ENCODE measurements at regions not wholly inside any gene's neighbourhood (a gene's known extent, or its start where the extent isn't known, plus 50 kb on each side); places are given as distances from the start of the nearest gene placed in this dataset.

DNA sequence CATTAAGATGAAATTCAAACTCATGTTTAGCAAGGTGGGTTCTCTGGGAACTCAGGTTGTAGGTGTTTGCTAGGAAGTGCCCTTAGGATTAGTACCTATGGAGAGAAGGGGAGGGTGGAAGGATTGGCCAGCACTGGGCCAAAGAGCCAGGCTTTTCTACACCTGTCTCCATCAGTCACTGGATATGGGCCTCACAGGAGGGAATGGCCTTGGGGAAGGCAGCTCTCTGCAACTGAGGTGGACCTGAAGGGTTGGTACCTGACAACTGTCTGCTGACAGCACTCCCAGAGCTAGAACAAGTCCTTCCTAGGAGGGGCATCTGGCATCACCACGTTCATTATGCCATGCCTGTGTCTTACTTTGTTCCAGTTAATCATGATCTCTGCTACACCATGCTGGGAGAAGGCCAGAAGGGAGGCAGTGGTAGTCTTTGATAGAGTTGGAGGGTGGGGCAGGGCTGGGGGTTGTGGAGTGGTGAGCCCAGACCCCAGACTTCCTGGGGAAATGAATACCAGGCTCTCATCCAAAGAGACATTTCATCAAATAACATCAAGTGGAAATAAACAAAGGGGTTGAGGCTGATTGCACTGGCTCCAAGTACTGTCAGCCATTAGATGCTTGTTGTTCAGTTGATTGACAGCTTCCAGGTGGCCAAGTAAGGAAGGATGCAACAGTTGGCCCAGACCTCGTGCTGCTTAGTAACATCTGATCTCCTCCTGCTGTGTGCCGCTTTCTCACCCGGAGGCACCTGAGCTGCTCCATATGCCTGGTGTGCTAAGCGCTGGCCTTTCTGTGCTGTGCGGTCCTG lies 70.6 kb upstream of the PIK3CG start:
- no peak overlapping the region for H4K91ac ChIP-seq (ENCODE audit: low read depth, low read length)
- H3K4me3 ChIP-seq (ENCODE audit: low read depth, low read length), result peak overlapping the region; percentile 39
- H2BK12ac ChIP-seq (ENCODE audit: low read length), result no peak overlapping the region
- no peak overlapping the region for H2BK5ac ChIP-seq (ENCODE audit: low read depth, low read length, poor library complexity)
- no peaks in the 10 kb centered on the region for H3K79me1 ChIP-seq (ENCODE audit: low read length)
- H3K14ac ChIP-seq (ENCODE audit: low read length), result no peak overlapping the region
- H2BK120ac ChIP-seq (ENCODE audit: insufficient read depth, low read length, poor library complexity), result no peak overlapping the region
- no peaks in the 10 kb centered on the region for H3K79me2 ChIP-seq (ENCODE audit: control insufficient read depth, insufficient read depth, low read length, poor library complexity)
- H4K8ac ChIP-seq (ENCODE audit: low read depth, low read length), result no peak overlapping the region
- no peak overlapping the region for H3K9ac ChIP-seq (ENCODE audit: low read length)
- H4K12ac ChIP-seq (ENCODE audit: low read depth, low read length), result no peak overlapping the region
- H3K27ac ChIP-seq (ENCODE audit: low read depth, low read length), result no peak overlapping the region
- H3K4ac ChIP-seq (ENCODE audit: low read depth, low read length), result no peak overlapping the region
- no peak overlapping the region for H2AFZ ChIP-seq (ENCODE audit: insufficient read depth, low read length, poor library complexity)
- no peak overlapping the region for H3K23ac ChIP-seq (ENCODE audit: low read length)
- H2AK5ac ChIP-seq (ENCODE audit: low read length), result no peak overlapping the region
- WGBS (ENCODE audit: extremely low coverage, insufficient coverage, insufficient read length), result no CpG with 5 or more reads among the region's 6 CpGs
- H3K4me2 ChIP-seq (ENCODE audit: low read length), result no peak overlapping the region
- no peaks in the 10 kb centered on the region for H3K9me3 ChIP-seq (ENCODE audit: insufficient read depth, low read depth, low read length)
- DNase-seq, result no peak
- H3K4me1 ChIP-seq (ENCODE audit: control insufficient read depth in 1 of 2, insufficient read depth in 2 of 2, low read length in 2 of 2), result no peaks in the 10 kb centered on the region
- no peaks in the 10 kb centered on the region for H3K36me3 ChIP-seq (ENCODE audit: control insufficient read depth in 1 of 2, insufficient read depth in 2 of 2, low read length in 2 of 2)
- H3K27me3 ChIP-seq (ENCODE audit: insufficient read depth, low read length), result no peaks in the 10 kb centered on the region
- H3K18ac ChIP-seq (ENCODE audit: low read length), result no peak overlapping the region

DNA sequence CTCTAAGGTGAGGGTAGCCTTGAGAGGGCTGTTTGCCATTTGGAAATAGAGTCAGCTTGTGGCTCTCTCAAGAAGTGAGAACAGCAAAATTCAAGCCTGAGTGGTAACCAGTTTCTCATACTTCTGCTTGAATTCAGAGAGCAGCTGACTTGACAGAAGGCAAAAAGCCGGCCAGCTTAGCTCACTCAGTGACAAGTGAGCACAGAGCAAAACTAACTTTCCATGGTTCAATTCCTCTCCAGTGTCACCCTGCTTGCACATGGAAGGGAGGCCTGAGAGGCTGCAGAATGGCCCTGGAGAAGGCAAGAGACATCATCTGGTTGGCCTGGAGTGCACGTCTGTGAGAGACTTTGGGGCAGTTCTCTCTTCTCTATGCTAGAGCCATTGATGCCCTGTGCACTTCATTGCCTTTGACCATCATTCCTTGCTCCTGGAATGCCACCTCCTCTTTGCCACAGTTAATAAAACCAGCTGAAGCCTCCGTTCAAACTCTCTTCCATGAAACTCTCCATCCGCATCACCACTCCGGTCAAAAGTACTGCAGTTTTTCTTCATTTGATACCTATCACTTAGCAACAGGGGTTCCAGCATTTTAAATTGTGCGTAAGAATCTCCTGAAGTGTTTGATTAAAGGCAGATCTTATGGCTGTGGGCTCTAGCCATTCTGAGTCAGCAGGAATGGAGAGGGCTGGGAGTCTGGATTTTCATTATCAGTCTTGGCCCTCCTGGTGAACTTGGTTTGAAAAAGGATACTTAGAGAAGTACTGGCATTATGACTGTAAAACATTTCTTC lies 69.8 kb upstream of the PIK3CG start:
- Histone ChIP-seq H3K4ac (ENCODE audit: low read depth, low read length) (no peak overlapping the region), H3K14ac (ENCODE audit: low read length) (no peak overlapping the region), H3K4me1 (ENCODE audit: control insufficient read depth in 1 of 2, insufficient read depth in 2 of 2, low read length in 2 of 2) (no peaks in the 10 kb centered on the region), H2AK5ac (ENCODE audit: low read length) (no peak overlapping the region), H4K12ac (ENCODE audit: low read depth, low read length) (no peak overlapping the region), H2BK5ac (ENCODE audit: low read depth, low read length, poor library complexity) (no peak overlapping the region), H3K27me3 (ENCODE audit: insufficient read depth, low read length) (no peaks in the 10 kb centered on the region), H3K23ac (ENCODE audit: low read length) (no peak overlapping the region), H3K36me3 (ENCODE audit: control insufficient read depth in 1 of 2, insufficient read depth in 2 of 2, low read length in 2 of 2) (no peaks in the 10 kb centered on the region), H2AFZ (ENCODE audit: insufficient read depth, low read length, poor library complexity) (no peak overlapping the region), H3K9me3 (ENCODE audit: insufficient read depth, low read depth, low read length) (no peaks in the 10 kb centered on the region), H2BK12ac (ENCODE audit: low read length) (no peak overlapping the region), H3K18ac (ENCODE audit: low read length) (no peak overlapping the region), H3K79me2 (ENCODE audit: control insufficient read depth, insufficient read depth, low read length, poor library complexity) (no peaks in the 10 kb centered on the region), H3K27ac (ENCODE audit: low read depth, low read length) (no peak overlapping the region), H2BK120ac (ENCODE audit: insufficient read depth, low read length, poor library complexity) (no peak overlapping the region), H4K8ac (ENCODE audit: low read depth, low read length) (no peak overlapping the region), H3K4me2 (ENCODE audit: low read length) (no peak overlapping the region), H4K91ac (ENCODE audit: low read depth, low read length) (no peak overlapping the region), H3K79me1 (ENCODE audit: low read length) (no peaks in the 10 kb centered on the region), H3K9ac (ENCODE audit: low read length) (no peak overlapping the region), H3K4me3 (ENCODE audit: low read depth, low read length) (no peak overlapping the region)
- DNase-seq, result no peak
- no CpG with 5 or more reads among the region's 6 CpGs for WGBS (ENCODE audit: extremely low coverage, insufficient coverage, insufficient read length)

DNA sequence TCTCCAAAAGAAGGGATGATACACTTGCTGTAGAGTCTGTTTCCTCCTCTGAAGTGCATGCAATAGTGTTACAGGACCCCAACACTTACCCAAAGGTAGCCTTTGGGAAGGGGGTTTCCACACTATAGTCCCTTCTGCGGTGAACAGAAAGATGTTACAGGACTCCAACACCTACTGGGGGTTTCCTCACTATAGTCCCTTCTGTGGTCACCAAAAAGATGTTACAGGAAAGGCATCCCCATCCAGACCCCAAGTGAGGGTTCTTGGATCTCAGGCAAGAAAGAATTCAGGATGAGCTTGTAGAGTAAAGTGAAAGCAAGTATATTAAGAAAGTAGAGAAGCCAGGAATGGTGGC lies 69.2 kb upstream of the PIK3CG start:
- Histone ChIP-seq H2AK5ac (ENCODE audit: low read length) (no peak overlapping the region), H3K27ac (ENCODE audit: low read depth, low read length) (no peak overlapping the region), H2BK120ac (ENCODE audit: insufficient read depth, low read length, poor library complexity) (no peak overlapping the region), H3K9me3 (ENCODE audit: insufficient read depth, low read depth, low read length) (no peaks in the 10 kb centered on the region), H3K4me2 (ENCODE audit: low read length) (no peak overlapping the region), H3K27me3 (ENCODE audit: insufficient read depth, low read length) (no peaks in the 10 kb centered on the region), H4K8ac (ENCODE audit: low read depth, low read length) (no peak overlapping the region), H2BK5ac (ENCODE audit: low read depth, low read length, poor library complexity) (no peak overlapping the region), H2AFZ (ENCODE audit: insufficient read depth, low read length, poor library complexity) (no peak overlapping the region), H4K12ac (ENCODE audit: low read depth, low read length) (no peak overlapping the region), H3K79me1 (ENCODE audit: low read length) (no peaks in the 10 kb centered on the region), H3K23ac (ENCODE audit: low read length) (no peak overlapping the region), H3K79me2 (ENCODE audit: control insufficient read depth, insufficient read depth, low read length, poor library complexity) (no peaks in the 10 kb centered on the region), H3K4me1 (ENCODE audit: control insufficient read depth in 1 of 2, insufficient read depth in 2 of 2, low read length in 2 of 2) (no peaks in the 10 kb centered on the region), H3K4ac (ENCODE audit: low read depth, low read length) (no peak overlapping the region), H3K18ac (ENCODE audit: low read length) (no peak overlapping the region), H3K36me3 (ENCODE audit: control insufficient read depth in 1 of 2, insufficient read depth in 2 of 2, low read length in 2 of 2) (no peaks in the 10 kb centered on the region), H3K9ac (ENCODE audit: low read length) (no peak overlapping the region), H4K91ac (ENCODE audit: low read depth, low read length) (no peak overlapping the region), H3K4me3 (ENCODE audit: low read depth, low read length) (no peak overlapping the region), H3K14ac (ENCODE audit: low read length) (no peak overlapping the region), H2BK12ac (ENCODE audit: low read length) (no peak overlapping the region)
- DNase-seq, result no peak
- WGBS (ENCODE audit: extremely low coverage, insufficient coverage, insufficient read length), result no CpG with 5 or more reads among the region's 1 CpG

DNA sequence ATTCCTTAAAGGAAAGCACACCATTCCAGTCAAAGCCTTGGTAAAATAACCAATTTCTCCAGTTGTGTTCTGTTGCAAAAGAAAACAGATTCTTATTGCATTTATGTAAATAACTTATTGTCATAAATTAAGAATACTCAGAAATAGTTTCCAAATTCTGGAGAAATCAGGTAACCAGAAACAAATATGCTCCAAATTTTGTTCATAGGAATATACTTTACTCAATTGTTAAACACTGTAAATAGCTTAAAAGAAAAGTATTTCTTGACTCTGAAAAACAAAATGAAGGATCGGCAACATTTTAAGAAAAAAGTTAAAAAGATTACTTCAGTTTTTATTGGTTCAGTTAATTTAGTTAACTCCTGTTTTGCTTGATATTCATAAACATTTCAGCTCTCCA lies 67.1 kb upstream of the PIK3CG start:
- H3K4me3 ChIP-seq (ENCODE audit: low read depth, low read length), result no peak overlapping the region
- WGBS (ENCODE audit: extremely low coverage, insufficient coverage, insufficient read length), result no CpG with 5 or more reads among the region's 1 CpG
- H3K18ac ChIP-seq (ENCODE audit: low read length), result no peak overlapping the region
- H4K8ac ChIP-seq (ENCODE audit: low read depth, low read length), result no peak overlapping the region
- no peaks in the 10 kb centered on the region for H3K9me3 ChIP-seq (ENCODE audit: insufficient read depth, low read depth, low read length)
- no peaks in the 10 kb centered on the region for H3K4me1 ChIP-seq (ENCODE audit: control insufficient read depth in 1 of 2, insufficient read depth in 2 of 2, low read length in 2 of 2)
- H3K79me1 ChIP-seq (ENCODE audit: low read length), result no peaks in the 10 kb centered on the region
- no peak overlapping the region for H3K4me2 ChIP-seq (ENCODE audit: low read length)
- no peak for DNase-seq
- H3K79me2 ChIP-seq (ENCODE audit: control insufficient read depth, insufficient read depth, low read length, poor library complexity), result no peaks in the 10 kb centered on the region
- no peaks in the 10 kb centered on the region for H3K27me3 ChIP-seq (ENCODE audit: insufficient read depth, low read length)
- H3K23ac ChIP-seq (ENCODE audit: low read length), result no peak overlapping the region
- H3K14ac ChIP-seq (ENCODE audit: low read length), result no peak overlapping the region
- H3K9ac ChIP-seq (ENCODE audit: low read length), result no peak overlapping the region
- no peaks in the 10 kb centered on the region for H3K36me3 ChIP-seq (ENCODE audit: control insufficient read depth in 1 of 2, insufficient read depth in 2 of 2, low read length in 2 of 2)
- H2BK120ac ChIP-seq (ENCODE audit: insufficient read depth, low read length, poor library complexity), result no peak overlapping the region
- H2BK12ac ChIP-seq (ENCODE audit: low read length), result no peak overlapping the region
- no peak overlapping the region for H3K27ac ChIP-seq (ENCODE audit: low read depth, low read length)
- H2BK5ac ChIP-seq (ENCODE audit: low read depth, low read length, poor library complexity), result no peak overlapping the region
- no peak overlapping the region for H4K12ac ChIP-seq (ENCODE audit: low read depth, low read length)
- no peak overlapping the region for H2AFZ ChIP-seq (ENCODE audit: insufficient read depth, low read length, poor library complexity)
- no peak overlapping the region for H2AK5ac ChIP-seq (ENCODE audit: low read length)
- no peak overlapping the region for H3K4ac ChIP-seq (ENCODE audit: low read depth, low read length)
- no peak overlapping the region for H4K91ac ChIP-seq (ENCODE audit: low read depth, low read length)
